Activated gamma-delta T cell treated with Interleukin-2 at 50 U/mL for 16 hours (primary cell): ENCODE measurements at regions not wholly inside any gene's neighbourhood (a gene's known extent, or its start where the extent isn't known, plus 50 kb on each side); places are given as distances from the start of the nearest gene placed in this dataset.
"Not testable (repeated sequence)": the region's sequence is repeated elsewhere in the genome, so short reads cannot be mapped to it uniquely, and the experiment has no call there.

Source experiments
- DNase-seq: peaks from one replicate; pipeline ENCODE4 v3.0.0-alpha.2; 2020

DNA sequence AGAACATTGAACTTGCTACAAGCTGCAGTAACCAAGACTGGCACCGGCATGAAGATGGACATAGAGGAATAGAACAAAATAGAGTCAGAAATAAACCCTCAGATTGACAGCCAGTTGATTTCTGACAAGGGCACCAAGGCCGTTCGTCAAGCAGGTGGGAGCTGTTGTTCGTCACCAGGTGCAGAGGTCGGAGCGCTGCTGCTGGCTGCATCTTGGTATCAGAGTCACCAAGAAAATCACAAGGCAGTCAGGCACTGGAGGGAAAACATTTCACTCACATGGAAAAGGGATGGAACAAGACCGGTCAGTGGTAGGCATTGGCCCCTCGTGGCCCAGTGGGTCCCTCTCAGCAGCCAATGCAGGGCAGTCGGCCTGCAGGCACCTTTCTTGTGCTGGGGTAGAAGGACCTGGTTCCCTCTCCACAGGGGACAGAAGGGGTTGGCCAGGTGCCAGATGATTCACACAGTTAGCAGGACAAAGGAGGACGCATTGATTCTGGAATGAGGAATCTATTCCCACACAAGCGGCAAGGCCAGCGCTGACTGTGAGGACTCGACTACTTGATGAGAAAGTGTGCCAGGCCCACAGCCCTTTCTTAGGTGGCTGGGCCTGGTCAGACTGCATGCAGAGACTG, 115.8 kb upstream of the FGF3 start:
- no peak for DNase-seq

DNA sequence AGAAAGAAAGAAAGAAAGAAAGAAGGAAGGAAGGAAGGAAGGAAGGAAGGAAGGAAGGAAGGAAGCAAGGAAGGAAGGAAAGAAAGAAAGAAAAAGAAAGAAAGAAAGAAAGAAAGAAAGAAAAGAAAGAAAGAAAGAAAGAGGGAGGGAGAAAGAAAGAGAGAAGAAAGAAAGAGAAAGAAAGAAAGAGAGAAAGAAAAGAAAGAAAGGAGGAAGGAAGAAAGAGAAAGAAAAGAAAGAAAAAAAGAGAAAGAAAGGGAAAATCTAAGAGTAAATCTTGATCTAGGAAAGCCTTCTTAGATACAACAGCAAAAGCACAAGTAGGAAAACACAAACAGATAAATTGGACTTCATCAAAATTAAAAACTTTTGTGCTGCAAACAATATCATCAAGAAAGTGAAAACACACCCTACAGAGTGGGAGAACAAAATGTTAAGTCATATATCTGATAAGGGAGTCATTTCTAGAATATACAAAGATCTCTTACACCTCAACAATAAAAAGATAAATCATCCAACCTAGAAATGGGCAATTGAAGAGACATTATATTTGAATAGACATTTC, 116.8 kb upstream of the FGF3 start:
- DNase-seq: no peak

DNA sequence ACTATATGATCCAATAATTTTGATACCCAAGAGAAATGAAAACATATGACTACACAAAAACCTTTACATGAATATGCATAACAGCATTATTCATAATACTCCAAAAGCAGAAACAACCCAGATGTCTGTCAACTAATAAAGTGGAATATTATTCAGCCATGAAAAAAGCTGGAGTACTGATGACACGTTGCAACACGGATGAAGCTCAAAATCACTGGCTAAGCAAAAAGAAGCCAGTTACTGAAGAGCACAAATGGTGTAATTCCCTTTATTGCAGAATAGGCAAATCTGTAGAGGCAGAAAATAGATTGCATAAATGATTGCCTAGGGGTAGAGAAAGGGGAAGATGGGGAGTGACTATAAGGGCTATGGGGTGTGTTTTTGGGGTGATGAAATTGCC, 117.6 kb upstream of the FGF3 start:
- no peak for DNase-seq

DNA sequence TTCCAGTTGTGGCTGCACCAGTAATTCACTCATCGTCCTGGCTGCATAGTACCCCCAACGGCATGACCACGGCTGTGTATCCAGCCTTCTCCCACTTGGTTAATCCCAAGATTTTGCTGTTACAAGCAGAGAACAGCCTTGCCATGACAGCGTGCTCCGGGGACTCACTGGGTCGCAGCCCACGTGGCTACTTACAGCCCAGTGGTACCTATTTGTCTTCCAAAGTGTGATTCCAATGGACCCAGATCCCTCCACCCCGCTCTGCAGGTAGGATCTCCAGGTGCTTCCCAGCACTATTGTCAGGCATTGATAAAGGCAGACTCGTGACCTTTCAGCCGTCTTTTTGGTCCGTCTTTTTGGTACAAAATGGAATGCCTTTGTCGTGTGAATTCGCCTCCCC, 119.0 kb upstream of the FGF3 start:
- no peak for DNase-seq

DNA sequence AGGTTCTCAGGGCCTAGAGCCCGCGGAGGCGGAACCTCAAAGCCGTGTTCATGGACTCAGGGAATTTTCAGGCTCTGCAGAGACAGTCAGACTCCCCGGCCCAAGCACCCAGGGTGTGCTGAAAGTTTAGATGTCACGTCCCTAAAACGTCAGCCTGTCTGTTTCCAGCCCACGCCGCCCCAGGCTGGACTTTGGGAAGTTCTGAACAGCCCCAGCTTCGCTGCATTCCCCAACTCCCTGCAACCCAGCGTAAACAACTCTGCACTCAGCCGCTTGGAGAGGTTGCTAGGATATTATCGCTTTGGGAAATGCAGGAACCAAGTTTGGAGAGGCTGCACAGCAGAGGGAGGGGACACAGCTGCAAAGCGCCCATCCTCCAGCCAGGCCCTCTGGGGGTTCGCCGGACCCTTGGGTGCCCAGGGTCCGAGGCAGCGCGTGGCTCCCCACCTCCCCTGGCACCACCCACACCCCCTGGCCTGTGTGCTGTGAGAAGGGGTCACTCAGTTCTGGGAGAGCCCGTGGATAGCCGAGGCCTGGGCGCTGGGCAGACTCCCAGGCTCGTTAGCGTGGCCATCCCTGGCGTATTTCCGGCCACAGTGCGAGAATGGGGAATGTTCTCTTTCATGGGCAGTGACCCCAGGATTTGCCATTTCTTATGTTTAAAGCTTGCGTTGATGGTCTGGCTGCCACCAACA, 120.5 kb upstream of the FGF3 start:
- no peak for DNase-seq

DNA sequence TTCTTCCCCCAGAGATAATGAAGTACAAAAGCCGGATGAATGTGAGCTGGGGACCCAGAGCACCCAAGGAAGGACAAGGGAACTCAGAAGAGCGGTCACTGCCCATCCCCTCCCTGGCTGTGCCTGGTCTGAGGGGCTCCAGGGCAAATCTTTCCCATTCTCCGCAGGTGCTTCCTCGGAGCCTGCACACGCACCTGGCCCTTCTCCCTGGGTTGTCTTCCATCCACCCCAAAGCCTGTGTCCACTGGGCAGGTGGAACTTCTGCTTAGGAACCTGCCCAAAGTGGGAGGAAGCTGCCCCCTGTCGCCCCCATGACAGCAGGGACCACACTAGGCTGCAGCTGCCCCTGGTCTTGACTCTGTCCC, 121.0 kb upstream of the FGF3 start:
- no peak for DNase-seq

DNA sequence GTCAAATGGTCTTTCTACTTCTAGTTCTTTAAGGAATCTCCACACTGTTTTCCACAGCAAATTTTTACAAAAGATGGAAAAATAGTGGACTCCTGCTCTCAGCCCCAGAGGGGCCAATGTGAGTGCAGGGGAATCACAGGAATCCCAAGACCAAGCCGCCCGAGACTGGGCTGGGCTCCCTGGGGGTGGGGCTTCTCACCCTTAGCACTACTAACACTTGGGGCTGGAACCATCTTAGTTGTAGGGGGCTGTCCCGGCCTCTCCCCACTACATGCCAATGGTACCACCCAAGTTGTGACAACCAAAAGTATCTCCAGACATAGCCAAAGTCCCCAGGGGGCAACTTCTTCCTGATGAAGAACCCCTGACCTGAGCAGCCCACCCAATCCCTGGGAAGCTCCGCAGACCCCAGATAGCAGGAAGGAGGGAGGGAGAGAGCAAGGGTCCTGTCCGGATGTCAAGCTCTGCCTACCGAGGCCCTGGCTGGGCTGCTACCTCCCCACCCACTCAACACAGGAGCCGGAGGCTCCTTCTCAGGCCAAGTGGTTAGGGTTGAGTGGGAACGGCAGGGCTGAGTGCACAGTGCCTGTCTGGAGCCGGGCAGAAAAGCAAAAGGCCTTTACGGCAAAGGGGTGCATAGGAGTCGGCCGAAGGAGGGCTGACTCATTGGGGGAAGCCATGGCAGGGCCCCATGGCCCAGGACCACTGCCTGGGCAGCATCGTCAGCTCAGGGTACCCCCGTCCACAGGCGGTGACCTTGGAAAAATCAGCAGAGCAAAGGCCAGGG, 122.5 kb upstream of the FGF3 start:
- DNase-seq: no peak

DNA sequence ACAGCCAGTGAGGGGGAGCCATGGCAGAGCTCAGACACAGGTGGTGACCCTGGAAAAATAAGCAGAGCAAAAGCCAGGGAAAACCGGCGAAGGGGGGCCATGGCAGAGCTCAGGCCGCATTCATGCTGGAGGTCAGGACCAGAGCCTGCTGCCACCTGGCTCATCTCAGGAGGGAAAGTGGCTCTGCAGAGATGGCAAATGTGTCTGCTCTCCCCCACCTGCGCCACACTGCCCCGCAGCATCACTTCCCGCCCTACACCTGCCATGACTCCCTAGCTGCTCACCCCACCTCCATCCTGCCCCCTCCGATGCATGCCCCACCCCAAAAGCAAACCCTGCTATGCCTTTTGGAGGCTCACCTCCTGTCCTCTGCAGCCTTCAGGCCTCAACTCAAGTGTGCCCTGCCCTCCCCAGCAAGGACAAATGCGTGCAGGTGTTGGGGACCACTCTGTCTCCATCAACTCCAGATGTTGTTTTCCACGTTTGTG, 123.2 kb upstream of the FGF3 start:
- no peak for DNase-seq

DNA sequence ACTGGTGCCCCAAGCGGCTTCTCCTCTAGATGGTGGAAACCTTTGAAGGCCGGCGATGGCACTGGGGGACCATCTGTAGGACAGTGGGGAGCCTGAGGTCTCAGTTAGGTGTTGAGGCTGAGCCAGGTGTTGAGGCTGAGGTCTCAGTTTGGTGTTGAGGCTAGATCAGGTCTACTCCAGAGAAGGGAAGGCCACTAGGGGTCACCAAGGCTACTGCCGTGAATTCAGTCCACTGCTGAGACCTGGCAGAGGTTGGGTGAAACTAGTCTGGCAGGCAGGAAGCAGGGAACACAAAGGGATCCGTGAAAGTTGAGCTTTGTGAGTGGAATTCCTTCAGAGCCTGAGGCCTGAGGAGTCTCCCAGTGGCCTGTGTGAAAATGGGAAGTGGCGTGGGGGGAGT, 123.8 kb upstream of the FGF3 start:
- DNase-seq: no peak

DNA sequence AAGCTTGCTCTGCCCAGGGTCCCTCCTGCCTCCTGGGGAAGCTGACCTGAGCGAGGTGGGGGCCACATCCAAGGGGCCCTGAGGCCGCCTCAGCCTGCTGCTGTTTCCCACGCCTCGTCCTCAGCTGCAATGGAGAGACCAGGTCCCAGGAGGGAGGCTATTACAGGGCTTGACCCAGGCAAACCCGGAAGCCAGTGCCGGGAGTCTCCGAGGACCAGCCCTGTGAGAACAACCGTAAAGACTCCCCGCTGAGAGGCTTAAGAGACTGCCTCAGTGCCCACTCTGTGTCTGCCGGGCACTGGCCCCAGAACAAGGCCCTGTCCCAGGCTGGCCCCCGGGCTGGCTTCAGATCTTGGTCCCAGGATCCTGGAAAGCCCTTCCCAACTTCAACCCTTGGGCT, 124.3 kb upstream of the FGF3 start:
- no peak for DNase-seq

DNA sequence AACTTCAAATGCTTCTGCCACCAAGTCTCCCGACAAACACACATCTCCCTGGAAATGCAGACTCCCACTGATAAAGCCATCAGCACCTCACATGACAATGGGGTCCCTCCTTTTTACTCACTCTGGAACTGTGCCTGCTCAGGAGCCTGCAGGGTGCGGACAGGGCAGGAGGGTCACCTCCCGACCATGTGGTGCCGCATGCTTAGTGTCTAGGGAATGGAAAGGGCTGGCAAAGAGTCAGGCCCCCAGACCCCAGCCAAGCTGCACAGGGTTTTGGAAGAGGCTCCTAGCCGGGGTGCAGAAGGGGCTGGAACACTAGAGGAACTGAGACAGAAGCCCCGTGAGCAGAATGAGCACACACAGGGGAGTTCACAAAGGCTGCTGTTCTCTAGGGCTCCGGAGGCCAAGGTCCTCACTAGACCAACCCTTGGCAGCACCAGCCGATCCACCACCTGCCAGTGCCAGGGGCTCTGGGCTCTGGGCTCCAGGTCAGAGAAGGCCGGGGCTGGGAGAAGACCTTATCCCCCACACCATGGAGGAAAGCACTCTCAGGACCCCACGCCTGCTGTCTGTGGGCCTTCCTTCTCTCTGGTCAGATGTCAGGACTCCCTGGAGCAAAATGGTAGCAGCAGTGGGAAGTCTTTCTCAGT, 125.1 kb upstream of the FGF3 start:
- no peak for DNase-seq

DNA sequence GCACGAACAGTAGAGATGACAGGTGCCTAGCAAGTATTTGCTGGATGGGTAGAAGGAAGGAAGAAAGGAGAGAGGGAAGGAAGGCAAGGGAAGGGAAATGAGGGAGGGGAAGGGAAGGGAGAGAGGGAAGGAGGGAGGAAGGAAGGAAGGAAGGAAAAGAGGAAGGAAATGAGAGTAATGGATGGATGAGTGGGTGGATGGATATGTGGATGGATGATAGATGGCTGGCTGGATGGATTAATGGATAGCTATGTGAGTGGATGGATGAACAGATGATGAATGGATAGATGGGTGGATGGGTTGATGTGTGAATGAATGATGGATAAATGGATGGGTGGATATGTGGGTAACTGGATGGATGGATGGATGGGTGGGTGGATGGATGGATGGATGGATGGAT, 125.9 kb upstream of the FGF3 start:
- no peak for DNase-seq

DNA sequence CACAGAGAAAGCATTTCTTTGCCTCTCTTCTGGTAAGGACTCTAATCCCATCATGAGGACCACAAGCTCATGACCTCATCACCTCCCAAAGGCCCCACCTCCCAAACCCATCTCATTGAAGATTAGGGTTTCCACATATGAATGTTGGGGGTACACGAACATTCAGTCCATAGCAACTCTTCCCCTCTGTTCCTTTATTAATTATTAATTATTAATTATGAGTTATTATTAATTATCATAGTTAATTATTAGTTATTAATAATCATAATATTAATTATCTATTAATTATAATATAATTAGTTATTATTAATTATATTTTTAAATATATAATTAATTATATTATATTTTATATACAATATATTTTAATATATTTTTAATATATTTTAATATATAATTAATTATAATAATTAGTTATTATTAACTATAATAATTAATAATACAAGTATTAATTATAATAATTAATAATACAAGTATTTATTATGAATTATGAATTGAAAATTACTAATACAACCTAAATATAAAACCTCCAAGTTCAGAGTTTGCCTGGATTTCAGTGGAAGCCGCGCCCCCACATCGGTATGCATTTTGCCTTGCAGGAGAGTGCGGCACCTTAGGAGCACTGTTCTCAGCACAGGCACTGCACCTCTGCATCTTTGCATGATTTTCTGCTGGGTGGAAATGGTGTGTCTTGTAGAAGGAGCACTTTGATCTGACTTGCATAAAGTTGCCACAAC, 128.0 kb upstream of the FGF3 start:
- DNase-seq: no peak

DNA sequence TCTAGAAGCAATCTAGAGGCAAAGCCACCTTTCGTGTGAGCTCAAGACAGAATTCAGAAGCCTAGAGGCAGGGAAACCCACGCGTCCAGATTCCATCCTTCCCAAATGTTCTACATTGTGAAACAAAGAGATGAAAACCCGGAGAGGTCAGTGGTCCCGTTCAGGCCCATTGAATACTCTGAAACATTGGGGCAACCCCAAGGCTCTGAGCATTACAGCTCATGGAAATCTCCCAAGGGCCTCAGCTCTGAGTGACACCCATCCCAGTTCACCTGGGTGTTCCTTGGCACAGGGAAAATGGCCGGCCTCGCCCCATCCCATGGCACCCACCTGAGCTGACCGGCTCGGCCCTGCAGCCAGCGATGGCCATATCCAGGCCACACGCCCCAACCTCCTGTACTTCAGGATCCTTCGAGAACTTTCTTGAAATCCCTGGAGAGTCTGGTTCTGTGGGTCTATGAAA, 128.6 kb upstream of the FGF3 start:
- DNase-seq: no peak

DNA sequence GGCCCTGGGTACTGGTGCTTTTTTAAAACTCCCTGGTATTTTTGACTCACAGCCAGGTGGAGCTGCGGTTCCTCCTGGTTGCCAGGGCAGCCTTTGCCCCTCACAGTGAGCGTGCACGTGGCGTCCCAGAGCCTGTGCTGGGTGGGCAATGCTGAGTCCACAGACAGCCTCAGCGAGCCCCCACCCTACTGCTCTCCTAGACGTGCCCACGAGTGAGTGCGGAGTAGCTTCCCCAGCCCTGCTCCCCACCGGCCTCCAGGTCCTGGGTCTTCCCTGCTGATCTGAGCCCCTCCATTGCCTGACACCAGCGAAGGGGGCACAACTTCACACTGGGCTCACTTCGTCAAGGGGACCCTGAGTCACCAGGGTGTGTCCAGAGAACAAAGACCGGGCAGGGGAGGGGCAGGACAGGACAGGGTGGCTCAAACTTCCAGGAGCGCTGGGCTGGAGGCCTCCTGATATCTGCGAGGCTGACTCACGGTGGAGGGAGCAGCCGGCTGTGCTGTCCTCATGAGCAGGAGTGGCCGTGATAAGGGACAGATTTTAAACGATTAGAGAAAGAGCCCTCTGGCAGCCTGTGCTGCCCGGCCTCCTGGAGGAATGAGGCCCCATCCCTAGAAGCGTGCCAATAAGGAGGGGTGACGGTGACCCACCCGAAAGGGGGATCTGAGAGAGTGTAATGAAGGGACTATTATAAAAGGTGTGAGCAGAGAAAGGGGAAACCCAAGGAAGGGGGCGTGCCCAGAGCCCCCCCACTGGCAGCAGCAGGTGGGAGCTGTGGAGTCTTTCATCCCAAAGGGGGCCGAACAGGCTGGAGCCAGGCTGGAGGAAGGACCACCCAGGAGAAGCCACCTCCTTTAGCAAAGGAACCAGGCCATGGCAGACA, 129.3 kb upstream of the FGF3 start:
- no peak for DNase-seq

DNA sequence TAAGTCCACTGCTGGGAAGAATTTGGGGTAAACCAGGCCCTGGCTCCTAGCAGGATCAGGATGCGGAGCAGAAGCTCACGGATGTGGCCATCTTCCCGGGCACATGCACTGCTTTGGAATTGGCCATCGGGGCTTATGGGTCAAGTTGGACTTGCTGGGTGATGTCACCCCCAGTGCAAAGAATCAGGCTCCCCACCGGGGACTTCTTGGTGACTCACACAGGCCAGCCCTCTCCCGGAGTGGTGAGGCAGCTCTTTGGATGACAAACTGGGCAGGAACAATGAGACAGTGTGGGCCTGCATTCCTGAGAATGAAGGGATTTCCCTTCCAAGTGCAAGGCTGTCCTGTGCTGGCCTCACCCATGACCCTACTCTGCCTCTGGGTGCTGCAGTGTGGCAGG, 128.8 kb upstream of the ANO1 start:
- DNase-seq: no peak

DNA sequence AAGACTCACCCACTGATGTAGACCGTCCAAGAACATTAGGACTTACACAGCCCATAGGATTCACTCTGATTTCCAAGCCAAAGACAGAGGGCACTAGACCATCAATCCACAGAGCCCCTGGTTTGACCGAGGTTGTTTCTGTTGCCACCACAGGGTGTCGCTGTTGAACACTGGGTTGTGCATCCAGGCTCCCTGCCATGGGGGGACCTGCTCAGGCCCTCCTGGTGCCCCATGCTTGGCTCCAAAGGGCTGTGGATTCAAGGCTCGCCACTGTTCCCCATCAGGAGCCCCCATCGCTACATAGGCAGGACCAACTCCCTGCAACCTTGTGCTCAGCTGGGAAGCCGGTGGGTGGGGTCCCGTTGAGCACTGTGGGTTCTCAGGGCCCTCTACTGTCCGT, 128.0 kb upstream of the ANO1 start:
- no peak for DNase-seq

DNA sequence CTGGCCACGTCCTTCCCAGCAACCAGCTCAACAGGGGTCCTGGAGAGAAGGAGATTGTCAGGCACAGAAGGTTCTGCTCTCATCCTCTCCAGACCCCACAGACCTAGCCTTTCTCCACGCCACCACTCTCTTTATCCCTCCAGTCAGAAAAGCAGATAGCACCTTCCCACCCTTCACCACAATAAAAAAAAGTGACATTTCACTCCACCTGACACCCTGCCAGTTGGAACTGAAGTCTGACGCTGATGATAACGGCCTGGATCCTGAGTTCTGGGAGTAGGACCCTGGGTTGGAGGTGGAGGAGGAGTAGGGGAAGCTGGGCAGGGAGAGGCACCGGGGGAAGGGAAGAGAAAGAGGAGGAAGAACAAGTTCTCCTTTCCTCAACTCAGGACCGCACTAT, 127.5 kb upstream of the ANO1 start:
- DNase-seq: no peak

DNA sequence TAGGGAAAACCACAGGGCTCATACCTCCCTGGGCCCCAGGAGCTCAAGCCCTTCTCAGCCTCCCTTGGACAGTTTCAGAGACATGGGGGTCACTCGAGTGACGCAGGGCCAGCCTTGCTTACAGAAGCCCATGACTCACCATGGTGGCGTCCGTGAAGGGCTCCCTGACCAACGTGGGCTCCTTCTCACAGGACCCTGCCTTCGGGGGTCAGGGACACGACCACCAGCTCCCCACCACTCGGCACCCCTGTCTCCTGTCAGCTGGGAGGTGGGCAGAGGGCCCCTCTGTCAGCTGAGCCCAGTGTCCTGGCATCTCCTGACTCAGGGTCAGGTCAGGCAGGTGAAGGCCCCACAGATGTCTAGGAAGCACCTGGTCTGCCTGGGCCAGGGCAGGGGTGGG, 126.3 kb upstream of the ANO1 start:
- DNase-seq: no peak

DNA sequence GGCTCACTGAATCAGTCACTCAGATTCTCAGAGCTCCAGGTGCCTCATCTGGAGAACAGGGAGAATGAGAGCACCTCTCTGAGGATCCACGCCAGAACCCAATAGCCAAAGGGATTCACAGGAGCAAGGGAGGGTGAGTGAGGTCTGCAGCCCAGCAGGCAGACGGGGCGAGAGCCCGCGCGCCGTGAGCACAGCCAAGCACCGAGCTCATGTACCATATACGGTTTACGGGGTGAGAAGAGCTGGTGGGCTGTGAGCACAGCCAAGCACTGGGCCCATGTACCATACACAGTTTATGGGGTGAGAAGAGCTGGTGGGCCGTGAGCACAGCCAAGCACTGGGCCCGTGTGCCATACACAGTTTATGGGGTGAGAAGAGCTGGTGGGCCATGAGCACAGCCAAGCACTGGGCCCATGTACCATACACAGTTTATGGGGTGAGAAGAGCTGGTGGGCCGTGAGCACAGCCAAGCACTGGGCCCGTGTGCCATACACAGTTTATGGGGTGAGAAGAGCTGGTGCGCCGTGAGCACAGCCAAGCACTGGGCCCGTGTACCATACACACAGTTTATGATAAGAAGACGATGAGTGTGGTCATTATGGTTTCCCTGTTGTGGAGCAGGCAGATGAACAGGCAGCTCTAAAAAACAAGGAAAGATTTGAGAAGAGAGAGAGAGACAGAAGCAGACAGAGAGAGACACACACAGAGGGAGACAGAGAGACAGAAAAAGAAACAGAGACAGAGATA, 125.7 kb upstream of the ANO1 start:
- DNase-seq: not testable (repeated sequence)

DNA sequence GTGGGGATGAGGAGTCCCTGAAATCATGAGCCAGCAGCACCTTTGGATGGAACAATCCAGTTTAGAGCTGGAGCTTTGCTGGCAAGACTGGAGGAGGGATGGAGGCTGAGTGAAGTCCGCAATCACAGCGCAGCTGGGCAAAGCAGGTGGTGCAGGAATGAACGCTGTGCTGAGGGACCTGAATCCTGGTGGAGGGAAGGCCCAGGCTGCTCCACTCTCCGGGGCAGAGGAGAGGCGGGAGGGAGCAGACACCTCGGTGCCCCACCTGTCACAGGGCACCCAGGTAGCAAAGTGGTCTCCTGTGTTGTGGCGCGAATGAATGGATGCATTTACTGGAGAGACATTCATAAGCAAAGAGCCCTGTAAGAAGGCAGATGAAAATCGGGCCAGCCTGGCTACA, 124.8 kb upstream of the ANO1 start:
- DNase-seq: no peak
